ENCODE measurements at regions not wholly inside any gene's neighbourhood (a gene's known extent, or its start where the extent isn't known, plus 50 kb on each side); places are given as distances from the start of the nearest gene placed in this dataset.
"Not testable (repeated sequence)": the region's sequence is repeated elsewhere in the genome, so short reads cannot be mapped to it uniquely, and the experiment has no call there.

DNA sequence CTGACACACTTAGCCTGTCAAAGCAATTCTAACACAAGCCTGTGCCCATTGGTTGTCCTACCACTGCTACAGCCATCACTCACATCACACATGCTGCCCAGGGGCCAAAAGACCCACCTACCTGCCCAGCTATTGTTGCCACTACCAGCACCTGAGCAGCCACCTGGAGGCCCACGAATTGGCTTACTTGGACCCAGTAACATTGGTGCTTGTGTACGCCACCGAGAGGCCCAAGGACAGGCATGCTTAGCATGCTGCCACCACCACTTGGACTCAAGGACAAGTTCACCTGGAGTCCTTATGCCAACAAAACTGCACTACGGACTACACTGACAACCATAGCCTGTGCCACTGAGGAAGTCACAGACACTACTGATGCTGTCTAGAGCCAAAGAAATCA is 221.1 kb downstream of the SLC38A4 start:
- Mint-ChIP-seq H3K4me3 (no peak overlapping the region), H3K36me3 (ENCODE audit: low read depth) (peaks cover 31% of the 10 kb centered on the region), H3K27me3 (ENCODE audit: insufficient read depth) (no peaks in the 10 kb centered on the region), H3K9me3 (peaks cover 57% of the 10 kb centered on the region), H3K27ac (no peak overlapping the region), H3K4me1 (ENCODE audit: low read depth) (peaks cover 30% of the 10 kb centered on the region)
- DNase-seq (ENCODE audit: low spot score), result no peak
- intact Hi-C loops (cut with micrococcal nuclease), result loop anchor here (5.0 kb wide), 2 partner anchors 132 to 222 kb away; no protein-coding TSS in a partner anchor

DNA sequence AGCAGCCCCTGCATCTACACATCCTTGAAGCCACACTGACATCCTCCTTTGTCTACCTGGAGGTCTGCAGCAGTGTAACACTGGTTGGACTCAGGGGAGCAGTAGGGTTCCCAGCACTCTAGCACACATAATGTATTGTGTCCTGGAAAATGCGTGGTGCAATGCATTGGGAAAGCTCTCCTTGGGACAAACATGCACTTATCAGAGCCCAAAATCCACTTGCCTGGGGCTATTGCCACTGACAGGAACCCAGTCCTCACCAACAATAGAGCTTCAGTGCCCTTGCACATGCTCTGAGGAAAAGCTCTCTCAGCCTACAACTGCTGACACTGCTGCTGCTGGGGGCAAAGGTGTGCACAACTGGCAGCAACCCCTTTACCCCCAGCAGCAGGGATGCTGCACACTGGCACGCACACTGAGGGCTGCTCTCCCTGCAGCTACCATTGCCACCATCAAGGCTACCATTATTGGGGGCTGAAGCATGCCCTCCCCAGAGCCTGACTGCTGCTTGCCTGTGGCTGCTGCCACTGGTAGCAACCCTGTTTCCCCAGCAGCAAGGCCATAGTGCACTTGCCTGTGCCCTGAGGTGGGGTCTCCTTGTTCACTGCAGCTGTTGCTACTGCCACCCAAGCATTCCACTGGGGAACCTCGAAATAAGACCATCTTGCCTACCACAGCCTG is 221.9 kb downstream of the SLC38A4 start:
- intact Hi-C loops (cut with micrococcal nuclease), result no loop called here
- H3K4me1 Mint-ChIP-seq (ENCODE audit: low read depth), result peaks cover 22% of the 10 kb centered on the region
- peaks cover 33% of the 10 kb centered on the region for H3K36me3 Mint-ChIP-seq (ENCODE audit: low read depth)
- no peak overlapping the region for H3K4me3 Mint-ChIP-seq
- H3K27ac Mint-ChIP-seq, result no peak overlapping the region
- no peak for DNase-seq (ENCODE audit: low spot score)
- peaks cover 60% of the 10 kb centered on the region for H3K9me3 Mint-ChIP-seq
- H3K27me3 Mint-ChIP-seq (ENCODE audit: insufficient read depth), result no peaks in the 10 kb centered on the region

DNA sequence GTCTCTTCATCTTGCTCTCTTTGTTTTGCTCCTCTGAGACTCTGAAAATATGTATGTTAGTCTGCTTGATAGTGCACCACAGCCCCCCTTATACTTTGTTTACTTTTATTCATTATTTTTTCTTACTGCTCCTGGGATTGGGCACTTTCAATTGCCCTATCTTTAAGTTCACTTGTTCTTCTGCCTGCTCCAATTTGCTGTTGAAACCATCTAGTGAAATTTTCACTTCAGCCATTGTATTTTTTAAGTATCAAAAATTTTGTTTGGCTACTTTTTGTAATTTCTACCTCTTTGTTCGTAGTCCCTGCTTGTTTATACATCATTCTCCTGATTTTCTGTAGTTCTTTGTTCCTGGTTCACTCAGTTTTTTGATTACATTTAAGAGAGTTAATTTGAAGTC is 223.3 kb downstream of the SLC38A4 start:
- peaks cover 72% of the 10 kb centered on the region for H3K9me3 Mint-ChIP-seq
- no peak overlapping the region for H3K27ac Mint-ChIP-seq
- intact Hi-C loops (cut with micrococcal nuclease), result no loop called here
- H3K36me3 Mint-ChIP-seq (ENCODE audit: low read depth), result peaks cover 38% of the 10 kb centered on the region
- no peaks in the 10 kb centered on the region for H3K27me3 Mint-ChIP-seq (ENCODE audit: insufficient read depth)
- H3K4me3 Mint-ChIP-seq, result no peak overlapping the region
- H3K4me1 Mint-ChIP-seq (ENCODE audit: low read depth), result peaks cover 14% of the 10 kb centered on the region
- no peak for DNase-seq (ENCODE audit: low spot score)

DNA sequence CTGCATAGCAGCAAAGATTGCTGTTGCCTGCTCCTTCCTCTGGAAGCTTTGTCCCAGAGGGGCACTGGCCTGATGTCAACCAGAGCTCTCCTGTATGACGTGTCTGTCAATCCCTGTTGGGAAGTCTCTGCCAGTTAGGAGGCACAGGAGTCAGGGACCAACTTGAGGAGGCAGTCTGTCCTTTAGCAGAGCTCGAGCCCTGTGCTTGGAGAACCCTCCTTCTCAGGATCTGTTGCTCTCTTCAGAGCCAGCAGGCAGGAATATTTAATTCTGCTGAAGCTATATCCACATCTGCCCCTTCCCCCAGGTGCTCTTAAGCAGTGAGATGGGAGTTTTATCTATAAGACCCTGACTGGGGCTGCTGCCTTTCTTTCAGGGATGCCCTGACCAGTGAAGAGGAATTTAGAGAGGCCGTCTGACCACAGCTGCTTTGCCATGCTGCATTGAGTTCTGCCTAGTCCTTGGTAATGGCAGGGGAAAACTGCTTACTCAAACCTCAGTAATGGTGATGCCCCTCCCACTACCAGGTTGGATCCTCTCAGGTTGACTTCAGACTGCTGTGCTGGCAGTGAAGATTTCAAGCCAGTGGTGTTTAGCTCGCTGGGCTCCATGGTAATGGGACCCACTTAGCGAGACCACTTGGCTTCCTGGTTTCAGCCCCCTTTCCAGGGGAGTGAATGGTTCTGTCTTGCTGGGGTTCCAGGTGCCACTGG is 218.6 kb upstream of the SLC38A2 start:
- H3K4me1 Mint-ChIP-seq (ENCODE audit: low read depth), result peaks cover 18% of the 10 kb centered on the region
- H3K27me3 Mint-ChIP-seq (ENCODE audit: insufficient read depth), result no peaks in the 10 kb centered on the region
- DNase-seq (ENCODE audit: low spot score), result no peak
- H3K27ac Mint-ChIP-seq, result no peak overlapping the region
- peaks cover 11% of the 10 kb centered on the region for H3K36me3 Mint-ChIP-seq (ENCODE audit: low read depth)
- intact Hi-C loops (cut with micrococcal nuclease), result no loop called here
- H3K9me3 Mint-ChIP-seq, result peaks cover 22% of the 10 kb centered on the region
- no peak overlapping the region for H3K4me3 Mint-ChIP-seq

GRCh38 chr12:46585854-46586621 is 213.5 kb upstream of the SLC38A2 start:
- H3K4me3 Mint-ChIP-seq, result peak overlapping the region; percentile 3
- H3K9me3 Mint-ChIP-seq, result peaks cover 41% of the 10 kb centered on the region
- intact Hi-C loops (cut with micrococcal nuclease), result no loop called here
- H3K27me3 Mint-ChIP-seq (ENCODE audit: insufficient read depth), result no peaks in the 10 kb centered on the region
- peaks cover 46% of the 10 kb centered on the region for H3K4me1 Mint-ChIP-seq (ENCODE audit: low read depth)
- peak; percentile 51 for DNase-seq (ENCODE audit: low spot score)
- peak overlapping the region; percentile 59 for H3K27ac Mint-ChIP-seq
- H3K36me3 Mint-ChIP-seq (ENCODE audit: low read depth), result peaks cover 35% of the 10 kb centered on the region

- Mint-ChIP-seq H3K9me3 (peaks cover 42% of the 10 kb centered on the region), H3K4me1 (ENCODE audit: low read depth) (peaks cover 42% of the 10 kb centered on the region), H3K36me3 (ENCODE audit: low read depth) (peaks cover 36% of the 10 kb centered on the region)
- intact Hi-C loops (cut with micrococcal nuclease); DNase-seq (ENCODE audit: low spot score); H3K27me3 Mint-ChIP-seq (ENCODE audit: insufficient read depth); H3K4me3 Mint-ChIP-seq; H3K27ac Mint-ChIP-seq: not testable (repeated sequence)
These were observed 211.5 kb upstream of the SLC38A2 start for GRCh38 chr12:46584098-46584497.

- H3K4me3 Mint-ChIP-seq; H3K27ac Mint-ChIP-seq; H3K27me3 Mint-ChIP-seq (ENCODE audit: insufficient read depth); DNase-seq (ENCODE audit: low spot score); intact Hi-C loops (cut with micrococcal nuclease): not testable (repeated sequence)
- Mint-ChIP-seq H3K36me3 (ENCODE audit: low read depth) (peaks cover 36% of the 10 kb centered on the region), H3K4me1 (ENCODE audit: low read depth) (peaks cover 36% of the 10 kb centered on the region), H3K9me3 (peaks cover 40% of the 10 kb centered on the region)
These were observed 209.4 kb upstream of the SLC38A2 start for GRCh38 chr12:46581990-46582389.

DNA sequence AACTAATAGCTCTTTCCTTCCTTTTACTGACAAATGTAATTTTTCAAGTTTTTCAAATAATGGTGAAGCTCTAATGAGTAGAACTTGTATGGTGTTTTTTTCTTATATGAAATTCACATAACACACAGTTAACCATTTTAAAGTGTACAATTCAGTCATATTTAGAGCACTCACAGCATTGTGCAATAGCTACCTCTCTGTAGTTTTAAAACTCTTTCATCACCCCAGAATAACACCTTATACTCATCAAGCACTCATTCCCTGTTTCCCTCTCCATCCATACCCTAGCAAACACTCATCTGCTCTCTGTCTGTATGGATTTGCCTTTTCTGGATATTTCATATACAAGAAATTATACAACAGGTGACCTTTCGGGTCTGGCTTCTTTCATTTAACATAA is 207.9 kb upstream of the SLC38A2 start:
- no peak overlapping the region for H3K27ac Mint-ChIP-seq
- DNase-seq (ENCODE audit: low spot score), result no peak
- no peak overlapping the region for H3K4me3 Mint-ChIP-seq
- H3K27me3 Mint-ChIP-seq (ENCODE audit: insufficient read depth), result no peaks in the 10 kb centered on the region
- intact Hi-C loops (cut with micrococcal nuclease), result no loop called here
- H3K4me1 Mint-ChIP-seq (ENCODE audit: low read depth), result peaks cover 20% of the 10 kb centered on the region
- H3K36me3 Mint-ChIP-seq (ENCODE audit: low read depth), result peaks cover 41% of the 10 kb centered on the region
- H3K9me3 Mint-ChIP-seq, result peaks cover 43% of the 10 kb centered on the region

DNA sequence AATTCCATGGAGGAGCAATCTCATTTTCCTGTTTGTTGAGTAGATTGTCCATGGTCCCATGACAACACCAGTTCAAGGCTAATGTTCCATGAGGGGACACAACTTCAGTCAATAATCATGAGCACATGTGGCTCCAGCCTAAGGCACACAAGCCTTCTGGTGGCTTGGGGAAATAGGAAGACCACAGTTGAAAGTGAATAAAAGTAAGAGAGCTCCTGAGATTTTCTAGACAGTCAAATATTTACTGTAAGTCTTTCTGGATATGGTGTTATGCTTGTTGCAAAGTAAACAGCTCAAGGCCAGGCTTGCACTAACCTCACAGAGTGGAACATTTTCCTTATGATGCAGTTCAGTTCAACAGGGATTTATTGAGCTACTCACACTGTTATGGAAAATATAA is 206.9 kb upstream of the SLC38A2 start:
- intact Hi-C loops (cut with micrococcal nuclease), result no loop called here
- DNase-seq (ENCODE audit: low spot score), result no peak
- Mint-ChIP-seq H3K4me1 (ENCODE audit: low read depth) (peaks cover 11% of the 10 kb centered on the region), H3K36me3 (ENCODE audit: low read depth) (peaks cover 33% of the 10 kb centered on the region), H3K9me3 (peaks cover 36% of the 10 kb centered on the region), H3K27ac (no peak overlapping the region), H3K4me3 (no peak overlapping the region), H3K27me3 (ENCODE audit: insufficient read depth) (no peaks in the 10 kb centered on the region)

DNA sequence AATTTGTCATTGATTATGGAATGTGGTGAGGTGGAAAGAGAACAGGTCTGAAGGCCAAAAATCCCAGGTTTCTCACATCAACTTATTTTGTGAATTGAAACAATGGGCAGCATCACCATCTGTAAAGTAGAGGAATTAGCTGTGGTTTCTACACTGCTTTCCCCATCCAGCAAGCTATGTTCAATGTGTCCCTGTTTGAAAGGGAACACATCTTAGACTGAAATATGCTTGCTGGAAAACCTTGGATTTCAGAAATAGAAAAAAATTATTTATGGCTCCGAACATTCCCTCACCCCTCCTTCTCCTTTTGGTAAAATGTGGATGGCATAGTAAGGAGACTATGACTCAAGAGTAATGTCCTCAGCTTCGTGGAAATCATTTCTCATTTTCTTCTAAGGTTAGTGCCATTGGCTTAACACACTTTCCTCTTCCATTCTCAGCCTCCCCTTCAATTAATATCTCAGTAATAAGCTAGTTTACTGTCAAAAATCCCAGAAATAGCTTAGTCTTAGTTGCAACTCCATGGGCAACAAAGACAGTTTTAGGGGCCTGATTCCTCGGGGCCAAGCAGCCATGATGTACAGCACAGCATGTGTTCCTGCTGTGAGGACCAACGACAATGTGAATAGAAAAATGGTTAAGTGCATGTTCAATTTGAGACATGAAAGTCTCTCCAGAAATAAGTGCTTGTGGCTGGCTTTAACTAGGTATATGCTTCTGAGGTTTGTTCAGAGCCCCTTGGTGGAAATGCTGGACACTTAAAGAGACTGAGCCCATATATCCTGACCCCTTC is 205.8 kb upstream of the SLC38A2 start:
- DNase-seq (ENCODE audit: low spot score), result no peak
- H3K27ac Mint-ChIP-seq, result no peak overlapping the region
- no peak overlapping the region for H3K4me3 Mint-ChIP-seq
- peaks cover 3% of the 10 kb centered on the region for H3K4me1 Mint-ChIP-seq (ENCODE audit: low read depth)
- peaks cover 24% of the 10 kb centered on the region for H3K36me3 Mint-ChIP-seq (ENCODE audit: low read depth)
- intact Hi-C loops (cut with micrococcal nuclease), result no loop called here
- H3K9me3 Mint-ChIP-seq, result peaks cover 25% of the 10 kb centered on the region
- H3K27me3 Mint-ChIP-seq (ENCODE audit: insufficient read depth), result no peaks in the 10 kb centered on the region

- no peaks in the 10 kb centered on the region for H3K4me1 Mint-ChIP-seq (ENCODE audit: low read depth)
- intact Hi-C loops (cut with micrococcal nuclease), result no loop called here
- H3K27me3 Mint-ChIP-seq (ENCODE audit: insufficient read depth), result no peaks in the 10 kb centered on the region
- peaks cover 22% of the 10 kb centered on the region for H3K36me3 Mint-ChIP-seq (ENCODE audit: low read depth)
- no peak overlapping the region for H3K4me3 Mint-ChIP-seq
- no peak overlapping the region for H3K27ac Mint-ChIP-seq
- DNase-seq (ENCODE audit: low spot score), result no peak
- H3K9me3 Mint-ChIP-seq, result peaks cover 14% of the 10 kb centered on the region
These were observed 204.6 kb upstream of the SLC38A2 start for GRCh38 chr12:46577063-46577776.

- DNase-seq (ENCODE audit: low spot score), result no peak
- no peaks in the 10 kb centered on the region for H3K4me1 Mint-ChIP-seq (ENCODE audit: low read depth)
- no peaks in the 10 kb centered on the region for H3K27me3 Mint-ChIP-seq (ENCODE audit: insufficient read depth)
- H3K27ac Mint-ChIP-seq, result no peak overlapping the region
- H3K9me3 Mint-ChIP-seq, result peaks cover 13% of the 10 kb centered on the region
- no peak overlapping the region for H3K4me3 Mint-ChIP-seq
- intact Hi-C loops (cut with micrococcal nuclease), result no loop called here
- peaks cover 19% of the 10 kb centered on the region for H3K36me3 Mint-ChIP-seq (ENCODE audit: low read depth)
These were observed 202.3 kb upstream of the SLC38A2 start for GRCh38 chr12:46574847-46575246.
